ENCODE measurements at regions not wholly inside any gene's neighbourhood (a gene's known extent, or its start where the extent isn't known, plus 50 kb on each side); places are given as distances from the start of the nearest gene placed in this dataset.
A peak's percentile ranks its signal among the peaks of the same experiment; 100 is the strongest.

DNA sequence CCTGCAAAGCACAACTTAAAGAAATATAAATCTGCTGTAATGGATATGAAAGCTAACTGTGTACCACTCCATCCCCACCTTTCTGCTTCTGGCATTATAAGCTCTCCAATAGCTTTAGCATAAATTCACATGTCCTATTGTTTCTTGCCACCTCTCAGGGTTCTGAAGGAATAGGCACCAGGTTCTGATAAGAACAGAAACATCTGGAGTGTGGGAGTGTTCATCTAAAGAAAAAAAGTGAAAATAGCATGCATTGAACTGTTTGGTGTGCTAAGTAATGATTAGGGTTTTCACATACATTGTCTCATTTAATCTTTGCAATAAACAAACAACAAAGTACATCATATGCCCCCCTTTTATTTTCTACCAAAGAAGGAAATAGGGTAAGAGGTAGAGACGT lies 72.3 kb downstream of the FAM76B start:
- POLR2A ChIA-PET = no interaction called here
- H3K4me3 ChIP-seq (ENCODE audit: low read depth, low read length) = no peak overlapping the region
- TF ChIP-seq, protein P1, sequence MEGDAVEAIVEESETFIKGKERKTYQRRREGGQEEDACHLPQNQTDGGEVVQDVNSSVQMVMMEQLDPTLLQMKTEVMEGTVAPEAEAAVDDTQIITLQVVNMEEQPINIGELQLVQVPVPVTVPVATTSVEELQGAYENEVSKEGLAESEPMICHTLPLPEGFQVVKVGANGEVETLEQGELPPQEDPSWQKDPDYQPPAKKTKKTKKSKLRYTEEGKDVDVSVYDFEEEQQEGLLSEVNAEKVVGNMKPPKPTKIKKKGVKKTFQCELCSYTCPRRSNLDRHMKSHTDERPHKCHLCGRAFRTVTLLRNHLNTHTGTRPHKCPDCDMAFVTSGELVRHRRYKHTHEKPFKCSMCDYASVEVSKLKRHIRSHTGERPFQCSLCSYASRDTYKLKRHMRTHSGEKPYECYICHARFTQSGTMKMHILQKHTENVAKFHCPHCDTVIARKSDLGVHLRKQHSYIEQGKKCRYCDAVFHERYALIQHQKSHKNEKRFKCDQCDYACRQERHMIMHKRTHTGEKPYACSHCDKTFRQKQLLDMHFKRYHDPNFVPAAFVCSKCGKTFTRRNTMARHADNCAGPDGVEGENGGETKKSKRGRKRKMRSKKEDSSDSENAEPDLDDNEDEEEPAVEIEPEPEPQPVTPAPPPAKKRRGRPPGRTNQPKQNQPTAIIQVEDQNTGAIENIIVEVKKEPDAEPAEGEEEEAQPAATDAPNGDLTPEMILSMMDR (IDR thresholded peaks at IDR 0.05; ENCODE audit: insufficient read depth, low read length, missing control alignments) = no peak
- CTCF ChIA-PET = interaction anchor here (0.9 kb wide), 1 partner anchor 12 kb away, joined by 4 read pairs; no protein-coding TSS in a partner anchor
- DNase-seq (ENCODE audit: low read depth, low spot score) = no peak

DNA sequence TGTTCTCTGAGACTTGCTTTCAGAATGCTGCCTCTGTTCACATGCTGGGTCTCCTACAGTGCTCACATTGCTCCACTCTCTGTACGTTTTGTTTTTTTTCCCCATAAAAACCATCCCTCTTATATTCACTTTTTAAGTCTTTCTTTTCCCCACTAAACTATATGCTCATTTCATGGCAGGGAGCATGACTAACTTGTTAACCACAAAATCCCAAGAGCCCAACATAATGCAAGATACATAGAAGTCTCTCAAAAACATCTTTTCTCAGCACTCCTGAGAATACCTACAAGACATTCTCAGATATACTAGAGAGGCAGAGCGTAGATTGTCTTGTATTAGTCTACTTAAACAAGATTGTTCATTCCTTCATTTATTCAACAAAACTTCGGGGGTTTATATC lies 73.3 kb downstream of the FAM76B start:
- DNase-seq (ENCODE audit: low read depth, low spot score) = peak; percentile 4
- H3K4me3 ChIP-seq (ENCODE audit: low read depth, low read length) = no peak overlapping the region
- POLR2A ChIA-PET = no interaction called here
- CTCF ChIA-PET = interaction anchor here (1.0 to 2.9 kb wide), 4 partner anchors 11 to 569 kb away, joined by 3 to 31 read pairs (median 4); no protein-coding TSS in a partner anchor
- TF ChIP-seq, protein P1 (IDR thresholded peaks at IDR 0.05; ENCODE audit: insufficient read depth, low read length, missing control alignments) = no peak

DNA sequence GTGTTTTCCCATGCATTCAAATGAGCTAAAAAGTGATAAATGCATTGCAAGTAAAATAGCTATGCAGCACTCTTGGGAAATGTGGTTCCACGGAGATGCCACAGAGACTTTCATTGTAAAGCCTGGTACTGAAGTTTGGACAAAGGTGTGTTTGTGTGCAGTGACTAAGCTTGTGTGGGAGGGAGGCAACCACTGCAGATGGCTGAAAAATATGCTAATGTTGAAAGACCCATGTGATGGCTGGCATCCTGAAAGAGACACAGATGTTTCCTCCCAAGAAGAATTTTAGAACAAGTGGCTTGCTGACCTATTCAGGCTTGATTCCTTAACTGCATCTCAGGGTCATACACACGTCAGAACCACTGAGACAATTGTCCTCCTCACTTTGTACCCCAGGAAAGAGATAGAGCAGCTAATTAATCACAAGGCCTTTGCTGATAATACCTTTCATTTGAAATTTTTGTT lies 73.8 kb downstream of the FAM76B start:
- POLR2A ChIA-PET = no interaction called here
- H3K4me3 ChIP-seq (ENCODE audit: low read depth, low read length) = no peak overlapping the region
- CTCF ChIA-PET = interaction anchor here (1.0 to 2.9 kb wide), 5 partner anchors 10 to 569 kb away, joined by 3 to 31 read pairs (median 3); no protein-coding TSS in a partner anchor
- TF ChIP-seq, protein P1 (IDR thresholded peaks at IDR 0.05; ENCODE audit: insufficient read depth, low read length, missing control alignments) = no peak
- DNase-seq (ENCODE audit: low read depth, low spot score) = no peak

DNA sequence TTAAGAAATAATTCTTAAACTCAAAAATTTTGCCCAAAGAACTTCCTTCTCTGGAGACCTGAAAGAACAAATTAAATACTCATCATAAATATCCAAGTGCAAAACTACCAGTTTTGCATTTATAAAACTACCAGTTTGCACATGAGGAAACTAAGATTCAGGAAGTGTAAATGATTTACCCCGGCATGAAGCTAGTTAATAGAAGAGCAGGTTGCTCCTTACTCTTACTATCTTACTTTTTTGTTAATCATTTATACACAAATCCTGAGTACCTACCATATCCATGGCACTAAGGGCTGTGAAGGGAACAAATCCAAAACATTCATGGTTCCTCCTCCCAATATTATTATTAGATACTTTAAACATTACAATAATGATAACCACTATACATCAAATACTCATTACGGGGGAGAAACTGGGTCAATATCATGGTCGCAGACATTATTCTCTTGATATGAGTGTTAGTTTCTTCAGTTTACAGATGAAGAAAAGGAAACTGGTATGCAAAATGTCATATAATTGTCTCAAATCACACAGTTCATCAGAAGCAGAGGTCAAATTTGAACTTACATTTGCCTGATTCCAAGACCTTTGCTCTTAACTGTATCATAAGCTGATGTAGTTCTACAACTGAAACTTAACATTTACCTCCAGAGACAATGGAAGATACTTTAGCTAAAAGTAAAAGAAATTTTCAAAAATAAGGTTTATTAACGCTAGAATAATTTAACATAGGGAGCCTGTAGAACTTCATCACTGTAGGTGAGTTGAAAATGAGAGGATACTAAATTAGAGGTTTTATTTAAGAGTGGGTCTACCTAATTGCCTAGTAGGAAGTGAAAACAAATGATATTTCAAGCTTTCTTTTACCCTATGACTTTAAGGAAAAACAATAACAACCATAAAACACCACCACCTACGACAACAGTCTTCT lies 74.5 kb downstream of the FAM76B start:
- no peak overlapping the region for H3K4me3 ChIP-seq (ENCODE audit: low read depth, low read length)
- TF ChIP-seq, protein P1 (IDR thresholded peaks at IDR 0.05; ENCODE audit: insufficient read depth, low read length, missing control alignments) = no peak
- ChIA-PET CTCF (interaction anchor here (0.8 to 2.9 kb wide), 7 partner anchors 9 to 568 kb away, joined by 3 to 31 read pairs (median 3); no protein-coding TSS in a partner anchor), POLR2A (no interaction called here)
- no peak for DNase-seq (ENCODE audit: low read depth, low spot score)

- ChIA-PET CTCF (interaction anchor here (2.2 to 22.6 kb wide), 3 partner anchors 8 to 558 kb away, joined by 5 to 533 read pairs (median 31); no protein-coding TSS in a partner anchor), POLR2A (no interaction called here)
- no peak for DNase-seq (ENCODE audit: low read depth, low spot score)
- TF ChIP-seq, protein P1 (IDR thresholded peaks at IDR 0.05; ENCODE audit: insufficient read depth, low read length, missing control alignments) = no peak
- no peak overlapping the region for H3K4me3 ChIP-seq (ENCODE audit: low read depth, low read length)
Measured at GRCh38 chr11:95713428-95713827, 76.2 kb downstream of the FAM76B start.

GRCh38 chr11:95711945-95712221 lies 77.7 kb downstream of the FAM76B start:
- no peak for DNase-seq (ENCODE audit: low read depth, low spot score)
- POLR2A ChIA-PET = no interaction called here
- CTCF ChIA-PET = interaction anchor here (22.6 kb wide), 1 partner anchor 556 kb away, joined by 533 read pairs; no protein-coding TSS in a partner anchor
- TF ChIP-seq, protein P1 (IDR thresholded peaks at IDR 0.05; ENCODE audit: insufficient read depth, low read length, missing control alignments) = no peak
- no peak overlapping the region for H3K4me3 ChIP-seq (ENCODE audit: low read depth, low read length)
